Fibroblast of lung (primary cell): ENCODE measurements at regions not wholly inside any gene's neighbourhood (a gene's known extent, or its start where the extent isn't known, plus 50 kb on each side); places are given as distances from the start of the nearest gene placed in this dataset.

Source experiments
- DNase-seq, 2 donors: peaks; one replicate each; pipeline versions ENCODE4 v3.0.0 to v3.0.0-alpha.2; 2010; ENCODE audit warnings: low read depth in 2 of 2
- H2AFZ ChIP-seq: 2 replicates; pipeline ENCODE4 v1.5.1; 2012; ENCODE audit warnings: low read length, control low read depth, inconsistent platforms
- H3K27ac ChIP-seq: 2 replicates; pipeline ENCODE4 v1.5.1; 2011; ENCODE audit warnings: low read length, control low read depth; ENCODE audit not compliant: insufficient read depth
- H3K27me3 ChIP-seq: 2 replicates; pipeline ENCODE4 v1.5.1; 2011; ENCODE audit warnings: mild to moderate bottlenecking, low read length; ENCODE audit not compliant: control insufficient read depth, insufficient read depth
- H3K36me3 ChIP-seq: 2 replicates; pipeline ENCODE4 v1.5.1; 2011; ENCODE audit warnings: low read length; ENCODE audit not compliant: control insufficient read depth, insufficient read depth
- H3K4me1 ChIP-seq: 2 replicates; pipeline ENCODE4 v1.5.1; 2011; ENCODE audit warnings: low read length; ENCODE audit not compliant: control insufficient read depth, insufficient read depth; ENCODE audit errors: extremely low read depth
- H3K4me2 ChIP-seq: 2 replicates; pipeline ENCODE4 v1.5.1; 2011; ENCODE audit warnings: low read length, control low read depth; ENCODE audit not compliant: insufficient read depth; ENCODE audit errors: extremely low read depth
- H3K4me3 ChIP-seq, 4 experiments: fragments of 200-600 bp in 1 of 4; sonication (generic) in 1 of 4; replicated peaks in 1 of 4; 2 replicates each; pipeline ENCODE4 v1.5.1; 2011 to 2016; ENCODE audit warnings: low read length in 4 of 4, low read depth in 3 of 4, mild to moderate bottlenecking in 3 of 4, control low read depth in 2 of 4, inconsistent platforms in 1 of 4, mixed read lengths in 1 of 4; ENCODE audit not compliant: insufficient read depth in 1 of 4; ENCODE audit errors: control extremely low read depth in 1 of 4
- H3K79me2 ChIP-seq: 2 replicates; pipeline ENCODE4 v1.5.1; 2012; ENCODE audit warnings: mild to moderate bottlenecking, low read length, inconsistent platforms; ENCODE audit not compliant: control insufficient read depth, insufficient read depth
- H3K9ac ChIP-seq: 2 replicates; pipeline ENCODE4 v1.5.1; 2011; ENCODE audit warnings: mild to moderate bottlenecking, low read length, control low read depth; ENCODE audit not compliant: insufficient read depth
- H3K9me3 ChIP-seq: 2 replicates; pipeline ENCODE4 v1.5.1; 2012; ENCODE audit warnings: low read depth, low read length; ENCODE audit not compliant: control insufficient read depth, insufficient read depth
- H4K20me1 ChIP-seq: 2 replicates; pipeline ENCODE4 v1.5.1; 2011; ENCODE audit warnings: low read length; ENCODE audit not compliant: control insufficient read depth, insufficient read depth; ENCODE audit errors: extremely low read depth
- CTCF ChIP-seq, 2 donors: IDR thresholded peaks in 1 of 2; conservative IDR thresholded peaks in 1 of 2; 1 replicate in 1 of 2; 2 replicates in 1 of 2; pipeline ENCODE4 v1.5.1; 2011 to 2012; ENCODE audit warnings: low read length in 2 of 2, control low read depth in 1 of 2, inconsistent platforms in 1 of 2, low read depth in 1 of 2, mild to moderate bottlenecking in 1 of 2
- EZH2 ChIP-seq: IDR thresholded peaks from 2 replicates; pipeline ENCODE4 v1.5.1; 2012; ENCODE audit warnings: low read length, control low read depth, mild to moderate bottlenecking; ENCODE audit errors: missing control alignments

- TF ChIP-seq EZH2 (no peak), CTCF (conservative IDR thresholded peaks at IDR 0.05 in 1 of 2, IDR thresholded peaks at IDR 0.05 in 1 of 2; ENCODE audit: low read depth in 1 of 2, low read length in 2 of 2) (no peak)
- Histone ChIP-seq H3K4me1 (no peaks in the 10 kb centered on the region), H3K4me2 (no peak overlapping the region), H3K9me3 (no peaks in the 10 kb centered on the region), H3K79me2 (no peaks in the 10 kb centered on the region), H3K4me3 (no peak overlapping the region), H2AFZ (no peak overlapping the region), H3K36me3 (no peaks in the 10 kb centered on the region), H4K20me1 (no peaks in the 10 kb centered on the region), H3K27ac (no peak overlapping the region), H3K27me3 (no peaks in the 10 kb centered on the region), H3K9ac (no peak overlapping the region)
- DNase-seq: no peak
Observed at GRCh38 chr12:67450441-67450840, 181.3 kb downstream of the CAND1 start.

DNA sequence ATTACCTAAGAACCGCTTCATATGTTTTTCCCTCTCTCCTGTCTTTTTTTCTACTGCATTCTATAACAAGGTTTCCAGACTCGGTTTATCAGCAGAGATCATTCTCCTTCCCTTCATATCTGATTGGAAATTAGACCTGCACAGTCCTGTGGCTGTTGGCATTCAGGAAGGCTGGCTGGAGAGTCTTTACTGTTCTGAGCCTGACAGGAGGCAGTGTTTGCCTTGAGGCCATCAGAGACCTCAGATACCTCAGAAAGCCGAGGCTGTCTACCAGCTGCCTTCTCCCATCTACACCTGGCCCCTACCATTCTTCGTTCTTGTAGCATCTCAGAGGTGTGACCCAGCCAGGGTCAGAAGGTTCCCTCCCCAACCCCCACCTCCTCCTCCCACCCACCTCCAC lies 182.0 kb downstream of the CAND1 start:
- Histone ChIP-seq H3K9ac (no peak overlapping the region), H3K27me3 (no peaks in the 10 kb centered on the region), H3K4me2 (no peak overlapping the region), H3K9me3 (no peaks in the 10 kb centered on the region), H3K4me1 (peaks cover 2% of the 10 kb centered on the region), H3K4me3 (no peak overlapping the region), H2AFZ (no peak overlapping the region), H3K27ac (no peak overlapping the region), H3K36me3 (no peaks in the 10 kb centered on the region), H4K20me1 (no peaks in the 10 kb centered on the region), H3K79me2 (no peaks in the 10 kb centered on the region)
- DNase-seq: no peak
- TF ChIP-seq EZH2 (no peak), CTCF (conservative IDR thresholded peaks at IDR 0.05 in 1 of 2, IDR thresholded peaks at IDR 0.05 in 1 of 2; ENCODE audit: low read depth in 1 of 2, low read length in 2 of 2) (no peak)

GRCh38 chr12:67452119-67452805 lies 183.1 kb downstream of the CAND1 start:
- Histone ChIP-seq H3K4me2 (no peak overlapping the region), H2AFZ (no peak overlapping the region), H3K9me3 (no peaks in the 10 kb centered on the region), H3K79me2 (no peaks in the 10 kb centered on the region), H3K9ac (no peak overlapping the region), H3K27ac (no peak overlapping the region), H3K4me1 (peaks cover 8% of the 10 kb centered on the region), H3K4me3 (no peak overlapping the region), H4K20me1 (no peaks in the 10 kb centered on the region), H3K27me3 (no peaks in the 10 kb centered on the region), H3K36me3 (no peaks in the 10 kb centered on the region)
- no peak for TF ChIP-seq CTCF (conservative IDR thresholded peaks at IDR 0.05 in 1 of 2, IDR thresholded peaks at IDR 0.05 in 1 of 2; ENCODE audit: low read depth in 1 of 2, low read length in 2 of 2)
- no peak for TF ChIP-seq EZH2
- no peak for DNase-seq
